ENCODE measurements at regions not wholly inside any gene's neighbourhood (a gene's known extent, or its start where the extent isn't known, plus 50 kb on each side); places are given as distances from the start of the nearest gene placed in this dataset.

- no peak for DNase-seq (ENCODE audit: low read depth, low spot score)
Observed at GRCh38 chr9:136597141-136597885, 51.5 kb upstream of the NOTCH1 start.

DNA sequence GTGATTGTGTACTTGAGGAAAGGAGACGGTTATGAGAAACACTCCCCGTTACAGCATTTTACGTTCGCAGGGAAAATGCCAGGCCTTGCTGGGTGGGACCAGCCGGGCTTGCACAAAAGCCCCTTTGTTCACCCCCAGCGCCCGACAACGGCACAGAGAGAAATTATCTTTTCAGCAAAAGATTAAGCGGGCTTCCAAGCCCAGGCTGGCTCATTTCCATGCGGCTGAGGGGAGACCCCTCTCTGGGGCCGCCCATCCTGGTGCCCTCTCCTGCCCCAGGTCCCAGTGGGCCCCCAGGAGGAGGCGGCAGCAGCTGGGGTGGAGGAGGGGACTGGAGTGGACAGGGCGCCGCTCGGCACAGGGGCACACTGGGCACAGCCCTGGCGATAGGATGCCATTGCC, 50.8 kb upstream of the NOTCH1 start:
- no peak for DNase-seq (ENCODE audit: low read depth, low spot score)

GRCh38 chr9:136596217-136596616, 50.4 kb upstream of the NOTCH1 start:
- DNase-seq (ENCODE audit: low read depth, low spot score): no peak

DNA sequence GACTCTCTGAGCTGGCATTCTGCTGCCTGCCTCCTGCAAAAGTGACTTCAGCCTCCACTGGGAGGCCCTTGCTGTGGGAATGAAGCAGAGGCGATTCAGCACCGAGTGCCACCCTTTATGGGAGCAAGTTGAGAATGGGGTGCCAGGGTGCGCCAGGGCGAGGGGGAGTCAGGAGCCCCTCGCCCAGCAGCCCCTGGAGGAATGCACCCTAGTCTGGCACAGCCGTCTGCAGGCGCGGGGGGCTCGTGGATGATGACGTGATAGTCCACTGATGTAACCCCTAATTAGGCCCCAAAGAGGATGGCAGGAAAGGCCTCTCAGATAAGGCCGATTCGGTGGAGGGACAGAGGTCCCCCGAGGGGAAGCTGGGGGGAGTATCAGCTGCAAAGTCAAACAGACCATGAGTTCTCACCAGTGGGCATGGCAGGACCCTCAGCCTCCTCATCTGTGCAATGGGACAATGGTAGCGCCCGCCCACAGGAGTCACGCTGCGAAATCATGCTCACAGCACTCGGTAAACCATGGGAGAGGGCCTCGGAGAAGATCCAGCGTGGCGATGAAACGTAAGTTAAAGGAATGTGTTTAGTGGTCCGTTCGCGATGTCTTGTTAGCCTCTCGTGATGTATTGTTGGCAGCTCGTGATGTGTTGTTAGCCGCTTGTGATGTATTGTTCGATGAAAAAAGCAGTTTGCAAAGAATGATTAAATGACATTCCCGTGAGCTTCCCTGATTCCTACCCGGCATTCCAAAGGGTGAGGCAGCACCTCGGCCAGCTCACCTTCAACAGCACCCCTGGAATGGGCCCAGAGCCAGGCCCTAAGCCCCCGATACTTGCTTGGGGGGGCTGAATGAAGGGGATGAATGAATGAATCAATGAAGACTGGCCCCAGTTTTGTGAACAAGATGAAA, 49.7 kb upstream of the NOTCH1 start:
- no peak for DNase-seq (ENCODE audit: low read depth, low spot score)

Measured in ELF-1 (cell line).